NCI-H345 (cell line): ENCODE measurements at regions not wholly inside any gene's neighbourhood (a gene's known extent, or its start where the extent isn't known, plus 50 kb on each side); places are given as distances from the start of the nearest gene placed in this dataset.
A peak's percentile ranks its signal among the peaks of the same experiment; 100 is the strongest.

Experiments used
- DNase-seq: peaks from one replicate; lab custom pipeline; 2025; lab: John Stamatoyannopoulos, UW

DNA sequence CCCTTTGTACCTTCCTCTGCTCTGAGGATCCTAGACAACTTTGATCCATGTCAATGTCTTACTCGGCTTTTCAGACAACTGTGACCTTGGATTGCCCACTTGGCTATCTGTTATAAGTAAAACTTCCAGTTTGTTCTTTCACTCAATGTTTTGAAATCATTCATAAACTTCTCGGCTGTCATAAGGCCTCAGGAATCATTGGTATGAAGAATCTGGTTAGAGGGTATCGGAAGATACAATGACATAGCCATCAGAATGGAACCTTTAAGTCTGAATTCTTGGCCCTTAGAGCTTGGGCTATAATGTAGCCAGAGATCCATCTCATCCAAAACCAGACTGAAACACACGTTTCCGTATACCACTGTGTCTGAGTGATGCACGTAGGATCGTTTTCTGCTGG lies 59.0 kb upstream of the WDR1 start:
- DNase-seq, result no peak

DNA sequence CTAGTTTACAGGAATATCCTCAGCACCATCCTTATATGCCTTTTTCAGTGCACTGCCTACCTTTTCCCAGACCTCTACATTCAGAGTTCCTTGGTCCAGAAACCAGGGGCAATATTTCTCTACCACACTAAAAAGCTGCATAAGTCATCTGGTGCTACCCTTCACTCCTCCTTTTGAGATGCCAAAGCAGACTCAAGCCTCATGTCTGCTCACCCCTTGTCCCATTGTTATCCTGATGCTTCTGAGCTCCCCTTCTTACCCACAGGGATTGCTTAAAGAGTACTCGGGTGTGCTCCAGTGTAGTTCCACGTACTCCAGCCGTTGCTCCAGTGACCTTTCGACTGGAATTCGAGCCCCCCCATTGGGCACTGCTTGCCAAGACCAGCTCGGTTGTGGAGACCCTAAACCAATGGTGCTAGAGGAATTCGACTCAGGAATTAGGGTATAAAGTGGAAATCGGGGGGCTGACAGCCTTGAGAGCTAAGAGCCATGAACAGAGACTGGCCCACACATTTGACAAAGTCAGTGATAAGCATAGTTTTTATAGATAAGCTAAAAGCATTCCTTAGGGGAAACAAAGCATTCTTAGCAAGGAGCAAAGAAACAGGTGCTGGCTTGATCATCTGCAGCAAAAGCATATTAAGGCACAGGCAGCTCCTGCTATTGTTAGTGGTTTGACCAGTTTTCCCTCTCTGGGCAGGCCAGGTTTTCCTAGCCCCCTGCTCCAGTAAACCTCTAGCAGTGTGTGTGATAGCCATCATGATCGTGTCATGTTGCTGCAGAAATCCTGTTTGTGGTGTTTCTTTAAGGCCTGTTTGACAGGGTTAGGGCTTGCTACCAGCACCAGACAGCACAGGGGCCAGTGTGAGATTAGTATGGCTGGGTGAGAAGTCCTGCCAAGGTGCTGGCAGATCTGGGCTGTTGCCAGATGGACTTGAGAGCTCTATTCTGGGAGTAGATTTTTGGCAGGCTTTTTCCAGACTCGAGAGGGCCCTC lies 57.5 kb upstream of the WDR1 start:
- DNase-seq, result peak; percentile 31

GRCh38 chr4:10173037-10173753 lies 56.6 kb upstream of the WDR1 start:
- DNase-seq, result no peak

DNA sequence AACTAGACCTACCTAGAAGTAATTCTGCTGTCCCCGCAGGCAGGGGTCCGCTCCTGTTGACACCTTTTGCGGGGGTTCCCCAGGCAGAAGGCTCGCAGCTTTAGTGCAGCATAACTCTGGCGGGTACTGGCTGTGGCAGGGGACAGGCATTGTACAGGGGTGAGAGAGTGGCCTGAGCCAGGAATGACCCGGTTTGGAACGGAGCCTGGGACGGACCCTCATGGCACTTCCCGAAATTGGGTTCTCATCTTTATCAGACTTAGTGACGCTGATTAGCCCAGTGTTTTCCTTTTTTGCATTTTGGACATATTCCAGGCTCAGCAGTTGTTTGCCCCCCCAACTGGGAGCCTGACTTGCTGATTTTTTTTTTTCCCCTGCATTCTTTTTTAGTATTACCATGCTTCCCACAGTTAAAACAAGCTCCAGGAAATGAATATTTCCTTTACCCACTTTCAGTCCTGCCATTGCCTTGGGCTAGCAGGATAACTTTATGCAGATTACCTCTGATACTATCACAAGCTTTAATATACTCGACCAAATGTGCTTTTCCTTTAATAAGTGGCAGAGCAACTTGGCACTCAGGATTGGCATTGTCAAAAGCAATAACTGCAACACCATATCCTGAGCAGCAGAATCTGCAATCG lies 55.8 kb upstream of the WDR1 start:
- no peak for DNase-seq

DNA sequence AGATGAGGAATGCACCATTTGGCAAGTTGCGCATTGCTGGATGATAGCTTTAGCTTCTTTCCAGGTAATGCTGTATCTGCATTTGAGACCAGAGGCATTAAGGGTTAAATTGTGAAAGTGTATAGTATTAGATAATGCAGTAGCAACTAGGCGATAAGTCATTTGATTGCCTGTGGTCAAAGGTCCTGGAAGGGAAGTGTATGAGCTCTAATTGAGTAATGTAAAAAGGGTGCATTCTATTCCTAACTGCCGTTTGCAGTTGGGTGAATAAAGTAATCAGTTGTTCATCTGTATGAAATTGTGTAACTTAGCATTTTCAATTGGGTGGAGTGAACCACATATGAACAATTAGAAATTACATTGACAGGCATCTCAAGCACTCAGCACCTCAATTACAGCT lies 54.5 kb upstream of the WDR1 start:
- DNase-seq, result no peak

DNA sequence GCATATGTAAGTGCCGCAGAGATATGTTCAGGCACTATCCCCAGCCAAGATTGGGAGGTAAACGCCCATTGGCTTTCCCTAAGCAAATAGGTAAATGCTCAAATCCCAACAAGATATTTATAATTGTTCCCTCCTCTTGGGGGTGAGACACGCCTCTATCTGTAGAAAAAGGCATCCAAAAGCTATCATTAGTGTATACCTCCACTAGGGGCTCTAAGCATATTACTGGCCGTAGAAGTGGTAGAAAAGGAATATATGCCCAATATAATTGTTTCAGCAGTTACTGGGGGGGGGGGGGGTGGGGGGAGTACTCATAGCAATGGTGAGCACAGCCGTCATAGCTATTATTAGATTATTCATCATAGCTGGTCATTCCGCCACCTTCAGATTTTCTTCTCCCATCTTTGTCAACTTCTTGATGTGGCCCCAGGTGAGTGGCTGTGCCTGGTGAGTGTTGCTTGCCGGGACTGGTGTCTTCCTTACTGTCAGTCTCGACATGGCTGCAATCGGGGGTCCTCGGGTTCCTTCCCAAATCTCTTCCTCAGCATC lies 53.3 kb upstream of the WDR1 start:
- no peak for DNase-seq

DNA sequence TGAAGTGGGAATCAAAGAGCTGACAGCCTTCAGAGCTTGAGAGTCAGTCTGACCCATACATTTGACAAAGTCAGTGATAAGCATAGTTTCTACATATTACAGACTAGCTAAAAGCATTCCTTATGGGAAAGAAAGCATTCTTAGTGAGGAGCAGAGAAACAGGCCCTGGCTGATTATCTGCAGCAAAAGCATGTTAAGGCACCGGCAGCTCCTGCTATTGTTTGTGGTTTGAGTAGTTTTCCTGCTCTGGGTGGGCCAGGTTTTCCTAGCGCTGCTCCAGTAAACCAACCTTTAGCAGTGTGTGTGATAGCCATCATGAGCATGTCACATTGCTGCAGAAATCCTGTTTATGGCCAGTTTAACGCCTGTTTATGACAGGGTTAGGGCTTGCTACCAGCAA lies 51.6 kb upstream of the WDR1 start:
- DNase-seq, result no peak

GRCh38 chr4:10167201-10167600 lies 50.6 kb upstream of the WDR1 start:
- no peak for DNase-seq
